GM19463 (cell line): ENCODE measurements at regions not wholly inside any gene's neighbourhood (a gene's known extent, or its start where the extent isn't known, plus 50 kb on each side); places are given as distances from the start of the nearest gene placed in this dataset.

Experiments used
- ATAC-seq: cut with Tn5 transposase; IDR thresholded peaks from one replicate; pipeline ENCODE4 v1.9.1; 2021; ENCODE audit warnings: mild to moderate bottlenecking, moderate library complexity; ENCODE audit not compliant: unreplicated experiment

DNA sequence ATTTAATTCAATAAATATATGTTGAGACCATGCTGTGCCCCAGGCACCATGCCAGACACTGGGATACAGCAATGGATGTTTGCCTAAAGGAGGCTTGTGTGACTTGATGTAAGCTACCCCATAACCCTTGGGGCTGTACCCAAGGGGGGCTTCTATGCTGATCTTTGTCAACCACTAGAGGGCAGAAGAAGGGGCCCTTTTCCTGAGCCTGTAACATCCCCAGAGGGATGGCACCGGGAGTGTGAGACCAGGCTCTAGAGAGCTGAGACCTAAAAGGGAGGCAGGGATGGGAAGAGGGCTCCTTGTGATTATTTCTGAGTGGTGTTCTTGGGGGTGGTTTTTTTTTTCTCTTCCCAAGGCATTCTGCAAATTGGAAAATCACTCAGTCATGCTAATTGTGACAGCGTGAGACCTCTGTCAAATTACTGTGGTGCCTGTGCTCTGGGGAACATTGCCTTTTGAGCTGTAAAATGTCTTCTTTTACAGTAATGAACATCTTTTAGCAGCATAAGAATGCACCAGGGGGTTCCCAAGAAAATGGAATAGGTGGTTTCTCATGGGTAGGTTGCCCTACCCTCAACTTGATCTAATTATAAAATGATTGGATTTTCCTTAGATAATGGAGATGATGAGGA is 138.7 kb upstream of the SLC24A3 start:
- ATAC-seq: no peak

GRCh38 chr20:19074356-19074755 is 138.1 kb upstream of the SLC24A3 start:
- no peak for ATAC-seq

- ATAC-seq: peak; percentile 59
These were observed 137.5 kb upstream of the SLC24A3 start for GRCh38 chr20:19074828-19075516.

DNA sequence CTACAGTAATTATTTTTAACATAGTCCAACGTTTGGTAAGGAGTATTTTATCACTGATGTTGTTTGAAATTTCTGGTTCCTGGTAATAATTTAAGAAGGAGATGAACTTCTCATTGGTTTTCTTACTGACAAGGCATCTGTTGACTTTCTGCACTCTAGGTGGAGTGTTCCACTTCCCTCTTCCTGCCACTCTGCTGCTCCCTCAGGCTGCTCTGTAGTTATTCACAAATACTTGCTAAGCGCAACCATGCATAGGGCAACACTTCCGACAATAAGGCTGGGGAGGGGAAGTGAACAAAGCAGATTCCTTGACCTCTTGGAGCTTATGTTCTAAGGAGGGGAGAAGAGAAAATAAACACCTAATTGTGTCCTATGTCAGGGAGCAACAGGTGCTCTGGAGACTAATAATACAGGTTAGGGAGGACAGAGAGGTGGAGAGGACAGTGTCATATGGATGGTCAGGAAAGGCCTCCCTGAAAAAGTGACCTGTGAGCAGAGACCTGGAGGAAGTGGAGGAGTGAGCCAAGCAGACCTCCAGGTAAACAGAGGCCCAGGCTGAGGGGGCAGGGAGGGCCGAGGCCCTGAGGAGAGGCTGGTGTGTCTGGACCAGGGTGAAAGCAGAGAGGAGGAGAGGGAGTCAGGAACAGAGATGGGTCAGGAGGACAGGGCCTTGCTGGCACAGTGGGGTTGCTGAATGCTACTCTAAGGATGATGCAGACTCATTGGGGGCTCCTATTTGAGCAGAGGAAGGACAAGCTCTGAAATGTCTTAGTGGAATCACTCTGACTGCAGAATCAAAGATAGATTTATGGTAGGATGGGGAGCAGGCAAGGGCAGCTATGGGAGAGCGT is 134.8 kb upstream of the SLC24A3 start:
- ATAC-seq: no peak

GRCh38 chr20:19078448-19079373 is 133.7 kb upstream of the SLC24A3 start:
- no peak for ATAC-seq

DNA sequence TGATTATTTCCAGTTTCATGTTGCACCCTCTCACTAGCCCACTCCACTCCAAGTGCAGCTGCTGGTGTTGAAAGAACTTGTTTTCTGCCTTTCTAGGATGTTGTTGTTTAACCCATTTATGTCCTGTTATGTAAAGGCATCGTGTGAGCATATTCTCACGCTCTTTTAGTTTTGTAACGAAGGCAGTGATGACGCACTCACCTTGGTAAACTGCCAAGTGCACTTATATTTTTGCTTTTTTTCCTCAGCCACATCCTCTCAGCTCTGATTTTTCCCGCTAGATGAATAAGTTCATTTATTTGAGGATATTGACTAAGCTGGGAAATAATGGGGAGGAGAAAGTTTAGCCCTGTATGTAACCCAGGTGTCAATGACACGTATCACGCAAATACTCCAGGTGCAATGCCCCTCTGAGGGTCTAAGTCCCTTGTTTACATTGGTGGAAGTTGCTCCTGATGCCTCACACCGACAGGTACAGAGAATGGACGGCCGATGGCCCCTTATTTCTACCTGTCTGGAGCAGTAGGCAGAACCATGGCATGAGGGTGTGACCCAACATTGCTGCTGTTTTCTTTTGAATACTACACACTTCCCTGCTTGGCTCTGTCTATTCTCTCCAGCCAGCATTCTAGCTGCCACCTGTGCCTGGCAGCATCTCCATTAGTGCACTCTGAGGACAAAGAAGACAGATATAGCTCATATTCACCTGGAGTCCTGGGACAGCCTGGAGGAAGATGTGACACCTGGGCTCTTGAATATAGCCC is 132.7 kb upstream of the SLC24A3 start:
- ATAC-seq: no peak

DNA sequence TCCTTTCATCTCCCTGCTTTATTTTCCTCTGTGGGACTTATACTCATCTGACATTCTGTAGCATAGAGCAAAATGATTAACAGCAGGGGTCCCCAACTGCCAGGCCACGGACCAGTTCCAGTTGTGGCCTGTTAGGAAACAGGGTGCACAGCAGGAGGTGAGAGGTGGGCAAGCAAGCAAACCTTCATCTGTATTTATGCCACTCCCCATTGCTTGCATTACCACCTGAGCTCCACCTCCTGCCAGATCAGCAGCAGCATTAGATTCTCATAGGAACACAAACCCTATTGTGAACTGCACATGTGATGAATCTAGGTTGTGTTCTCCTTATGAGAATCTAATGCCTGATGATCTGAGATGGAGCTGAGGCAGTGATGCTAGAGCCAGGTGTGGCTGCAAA is 130.5 kb upstream of the SLC24A3 start:
- no peak for ATAC-seq

DNA sequence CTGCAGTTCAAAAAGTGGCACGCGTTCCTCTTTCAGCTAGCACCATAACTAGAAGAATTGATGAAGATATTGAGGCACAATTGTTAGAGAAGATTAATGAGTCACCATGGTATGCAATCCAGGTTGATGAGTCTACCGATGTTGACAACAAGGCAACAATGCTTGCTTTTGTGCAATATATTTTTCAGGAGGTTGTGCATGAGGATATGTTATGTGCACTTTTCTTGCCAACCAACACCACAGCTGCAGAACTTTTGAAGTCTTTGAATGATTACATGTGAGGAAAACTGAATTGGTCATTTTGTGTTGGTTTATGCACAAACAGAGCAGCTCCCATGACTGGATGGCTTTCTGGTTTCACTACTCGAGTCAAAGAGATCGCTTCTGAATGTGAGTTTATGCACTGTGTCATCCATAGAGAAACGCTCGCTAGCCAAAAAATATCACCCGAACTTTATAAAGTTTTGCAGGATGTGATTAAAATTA is 129.3 kb upstream of the SLC24A3 start:
- no peak for ATAC-seq

GRCh38 chr20:19090332-19090731 is 122.1 kb upstream of the SLC24A3 start:
- ATAC-seq: no peak

- no peak for ATAC-seq
These were observed 117.4 kb upstream of the SLC24A3 start for GRCh38 chr20:19094959-19095541.

DNA sequence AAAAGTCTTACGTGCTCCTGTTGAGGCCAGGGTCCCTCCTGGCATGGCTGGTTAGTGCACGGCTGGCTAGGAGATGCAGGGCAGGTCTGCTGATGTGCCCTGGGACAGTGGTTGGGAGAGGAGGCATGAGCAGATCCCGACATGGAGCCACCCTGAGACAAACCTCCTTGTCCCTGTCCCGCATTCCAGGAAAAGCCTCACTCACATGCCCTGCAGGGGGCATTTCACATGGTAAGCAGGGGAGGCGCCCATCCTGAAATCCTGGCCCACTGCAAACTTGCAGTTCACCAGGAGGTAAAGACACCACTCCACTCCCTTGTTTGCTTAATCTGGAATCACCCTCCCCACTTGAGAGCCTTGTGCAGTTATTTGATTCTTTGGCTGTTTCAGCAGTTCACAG is 116.7 kb upstream of the SLC24A3 start:
- ATAC-seq: no peak

- no peak for ATAC-seq
These were observed 115.6 kb upstream of the SLC24A3 start for GRCh38 chr20:19096843-19097242.

GRCh38 chr20:19098117-19098516 is 114.3 kb upstream of the SLC24A3 start:
- ATAC-seq: no peak

- ATAC-seq: no peak
These were observed 113.5 kb upstream of the SLC24A3 start for GRCh38 chr20:19098806-19099578.

DNA sequence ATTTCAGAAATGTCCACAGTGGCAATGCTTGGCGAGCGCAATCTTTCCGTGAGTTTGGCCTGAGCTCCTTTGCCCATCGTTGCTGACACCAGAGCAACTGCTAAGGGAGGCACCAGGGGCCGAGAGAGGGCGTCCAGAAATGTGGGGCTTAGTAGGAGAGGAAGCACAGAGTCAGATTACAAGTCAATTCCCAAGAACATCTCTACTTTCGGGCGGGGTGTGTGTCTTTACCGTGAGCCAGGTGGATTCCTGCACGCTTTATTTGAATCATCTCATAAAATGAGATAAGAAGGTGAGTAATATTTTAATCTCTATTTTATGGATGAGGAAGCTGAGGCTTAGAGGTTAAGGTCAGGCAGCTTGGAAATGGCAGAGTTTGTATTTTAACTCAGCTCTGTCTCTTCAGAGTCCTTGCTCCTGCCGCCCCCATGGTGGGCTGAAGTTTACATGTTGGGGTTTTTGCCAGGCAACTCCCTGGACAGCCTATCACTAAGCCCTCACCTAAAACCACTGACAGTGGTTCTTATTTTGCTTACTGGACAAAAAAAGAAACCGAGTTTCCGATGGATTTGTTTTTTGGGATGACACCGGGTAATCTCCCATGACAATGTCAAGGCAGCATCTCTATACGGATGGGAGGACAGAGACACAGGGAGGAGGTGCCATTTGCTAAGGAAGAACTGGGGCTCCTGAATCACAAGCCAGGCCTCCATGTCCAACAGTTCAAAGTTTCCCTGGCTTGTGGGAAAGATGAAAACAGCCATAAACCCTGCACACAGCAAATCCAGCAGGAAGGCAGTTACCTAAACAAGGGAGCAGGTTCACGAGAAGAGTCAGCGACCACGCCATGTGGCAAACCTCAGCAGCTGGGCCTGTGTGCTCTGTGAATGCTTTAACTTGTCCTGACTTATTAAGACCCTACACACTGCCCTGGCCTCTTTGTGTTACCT is 112.6 kb upstream of the SLC24A3 start:
- ATAC-seq: no peak

DNA sequence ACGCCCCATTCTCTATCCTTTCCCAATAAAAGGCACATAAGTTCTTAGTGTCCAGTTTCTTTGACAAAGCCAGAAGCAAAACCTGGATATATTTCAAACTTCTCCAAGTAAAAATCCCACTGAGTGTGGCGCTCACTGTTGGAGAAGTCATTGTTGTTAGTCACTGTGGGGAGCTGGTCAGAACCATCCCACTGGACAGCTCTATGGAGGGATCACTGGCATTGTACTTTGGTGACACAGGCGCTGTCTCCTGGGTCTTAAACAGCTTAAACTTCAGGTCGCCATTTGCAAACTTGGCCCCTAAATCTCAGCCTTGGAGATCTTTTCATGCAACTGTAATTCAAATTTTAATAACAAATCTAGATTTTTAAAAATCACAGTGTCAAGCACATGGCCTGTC is 111.5 kb upstream of the SLC24A3 start:
- no peak for ATAC-seq

DNA sequence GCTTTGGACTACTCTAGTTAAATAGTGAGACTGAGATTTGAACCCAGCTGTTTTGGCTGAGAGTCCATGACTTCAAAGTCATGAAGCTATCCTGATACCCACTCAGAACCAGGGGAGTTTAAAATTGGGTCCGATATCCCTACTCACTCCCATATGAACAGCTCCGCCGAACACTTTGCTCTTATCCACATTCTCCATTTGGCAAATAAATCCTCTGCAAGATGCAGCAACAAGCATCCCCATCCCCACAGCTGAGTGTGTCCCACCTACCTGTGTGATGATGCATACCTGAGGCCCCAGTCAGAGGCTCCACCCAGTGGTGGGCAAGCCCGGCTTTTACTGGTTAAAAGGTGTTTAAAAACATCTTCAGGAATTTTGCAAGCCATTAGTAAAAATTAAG is 108.3 kb upstream of the SLC24A3 start:
- no peak for ATAC-seq

DNA sequence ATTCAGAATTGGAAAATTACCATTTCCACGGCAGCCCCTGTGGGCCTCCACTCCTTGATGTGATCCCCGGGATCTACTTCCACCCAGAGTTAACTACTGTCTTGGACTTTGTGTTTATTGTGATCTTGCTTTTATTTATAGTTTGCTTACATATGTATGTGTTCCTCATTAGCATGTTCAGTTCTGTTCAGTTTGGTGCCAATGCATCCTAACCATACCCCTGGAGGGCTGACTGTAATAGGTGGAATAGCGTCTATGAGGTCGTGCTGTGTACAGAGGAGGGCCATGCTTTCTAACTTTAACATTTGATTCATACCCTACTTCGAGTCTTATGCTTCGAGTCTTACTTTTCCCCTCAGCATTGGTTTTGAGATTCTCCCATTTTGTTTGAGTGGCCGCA is 104.3 kb upstream of the SLC24A3 start:
- no peak for ATAC-seq
